Ovary (tissue), 3 donors: ENCODE measurements at regions not wholly inside any gene's neighbourhood (a gene's known extent, or its start where the extent isn't known, plus 50 kb on each side); places are given as distances from the start of the nearest gene placed in this dataset.

ENCODE experiments used
- EP300 ChIP-seq: sonication (generic); formaldehyde crosslinking; IDR thresholded peaks from one replicate; pipeline ENCODE4 v1.6.1; 2017; ENCODE audit warnings: antibody characterized with exemption
- POLR2A ChIP-seq: fragments of 450-650 bp; IDR thresholded peaks from one replicate; pipeline ENCODE4 v1.6.1; 2017; ENCODE audit warnings: antibody characterized with exemption, mild to moderate bottlenecking, moderate library complexity
- TF ChIP-seq, protein P1 (sequence below), 3 donors: fragments of 450-650 bp in 2 of 3; fragments of 200-600 bp in 1 of 3; IDR thresholded peaks; one replicate each; pipeline versions ENCODE4 v1.5.1 to v1.8.0; 2016 to 2022; ENCODE audit warnings: antibody characterized with exemption in 3 of 3, mild to moderate bottlenecking in 1 of 3
- donor health status: DM: no; HTN: no; CAD: no.

DNA sequence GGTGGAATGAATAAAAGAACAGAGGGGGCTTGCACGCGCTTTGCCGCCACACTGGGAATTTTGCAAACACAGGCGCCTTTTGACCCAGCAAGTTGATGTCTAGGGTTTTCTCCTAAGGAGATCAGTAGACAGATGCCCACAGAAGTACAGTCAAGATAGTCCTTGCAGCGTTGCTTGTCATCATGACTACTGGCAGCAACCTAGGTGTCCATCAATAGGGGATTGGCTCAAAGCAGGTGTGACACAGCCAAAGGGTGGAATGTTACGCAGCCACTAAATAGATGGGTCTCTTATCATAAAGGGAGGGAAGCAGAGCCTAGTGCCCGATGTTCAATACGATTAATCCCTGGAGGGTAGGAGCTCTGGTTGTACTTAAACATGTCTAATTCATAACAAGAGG, 63.8 kb upstream of the GGTA1 start:
- TF ChIP-seq, protein P1, sequence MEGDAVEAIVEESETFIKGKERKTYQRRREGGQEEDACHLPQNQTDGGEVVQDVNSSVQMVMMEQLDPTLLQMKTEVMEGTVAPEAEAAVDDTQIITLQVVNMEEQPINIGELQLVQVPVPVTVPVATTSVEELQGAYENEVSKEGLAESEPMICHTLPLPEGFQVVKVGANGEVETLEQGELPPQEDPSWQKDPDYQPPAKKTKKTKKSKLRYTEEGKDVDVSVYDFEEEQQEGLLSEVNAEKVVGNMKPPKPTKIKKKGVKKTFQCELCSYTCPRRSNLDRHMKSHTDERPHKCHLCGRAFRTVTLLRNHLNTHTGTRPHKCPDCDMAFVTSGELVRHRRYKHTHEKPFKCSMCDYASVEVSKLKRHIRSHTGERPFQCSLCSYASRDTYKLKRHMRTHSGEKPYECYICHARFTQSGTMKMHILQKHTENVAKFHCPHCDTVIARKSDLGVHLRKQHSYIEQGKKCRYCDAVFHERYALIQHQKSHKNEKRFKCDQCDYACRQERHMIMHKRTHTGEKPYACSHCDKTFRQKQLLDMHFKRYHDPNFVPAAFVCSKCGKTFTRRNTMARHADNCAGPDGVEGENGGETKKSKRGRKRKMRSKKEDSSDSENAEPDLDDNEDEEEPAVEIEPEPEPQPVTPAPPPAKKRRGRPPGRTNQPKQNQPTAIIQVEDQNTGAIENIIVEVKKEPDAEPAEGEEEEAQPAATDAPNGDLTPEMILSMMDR (IDR thresholded peaks at IDR 0.05) = no peak
- TF ChIP-seq POLR2A (no peak), EP300 (no peak)
